ENCODE measurements at regions not wholly inside any gene's neighbourhood (a gene's known extent, or its start where the extent isn't known, plus 50 kb on each side); places are given as distances from the start of the nearest gene placed in this dataset.

GRCh38 chr14:81710232-81710845, 176.7 kb upstream of the SEL1L start:
- FAIRE-seq (peak; percentile 9), DNase-seq (ENCODE audit: insufficient read length) (no peak)
- TF ChIP-seq POLR2A (IDR thresholded peaks at IDR 0.05; ENCODE audit: low read depth, low read length) (no peak), TAF1 (IDR thresholded peaks at IDR 0.05; ENCODE audit: borderline replicate concordance, low read depth, low read length) (no peak), POLR2AphosphoS5 (IDR thresholded peaks at IDR 0.05; ENCODE audit: low read depth, low read length) (no peak)

GRCh38 chr14:81715731-81716130, 182.1 kb upstream of the SEL1L start:
- no peak for FAIRE-seq
- DNase-seq (ENCODE audit: insufficient read length) = no peak
- TF ChIP-seq TAF1 (IDR thresholded peaks at IDR 0.05; ENCODE audit: borderline replicate concordance, low read depth, low read length) (no peak), POLR2A (IDR thresholded peaks at IDR 0.05; ENCODE audit: low read depth, low read length) (no peak), POLR2AphosphoS5 (IDR thresholded peaks at IDR 0.05; ENCODE audit: low read depth, low read length) (no peak)

- no peak for FAIRE-seq
Measured at GRCh38 chr14:81716953-81717352, 183.3 kb upstream of the SEL1L start.

GRCh38 chr14:81723956-81724355, 190.3 kb upstream of the SEL1L start:
- DNase-seq (ENCODE audit: insufficient read length) (no peak), FAIRE-seq (no peak)
- TF ChIP-seq POLR2AphosphoS5 (IDR thresholded peaks at IDR 0.05; ENCODE audit: low read depth, low read length) = no peak
- no peak for TF ChIP-seq POLR2A (IDR thresholded peaks at IDR 0.05; ENCODE audit: low read depth, low read length)
- no peak for TF ChIP-seq TAF1 (IDR thresholded peaks at IDR 0.05; ENCODE audit: borderline replicate concordance, low read depth, low read length)

More at GRCh38 chr14:81716953-81717352, 183.3 kb upstream of the SEL1L start:
- TF ChIP-seq POLR2AphosphoS5 (IDR thresholded peaks at IDR 0.05; ENCODE audit: low read depth, low read length) (no peak), POLR2A (IDR thresholded peaks at IDR 0.05; ENCODE audit: low read depth, low read length) (no peak), TAF1 (IDR thresholded peaks at IDR 0.05; ENCODE audit: borderline replicate concordance, low read depth, low read length) (no peak)
- DNase-seq (ENCODE audit: insufficient read length) = no peak

- TF ChIP-seq POLR2AphosphoS5 (IDR thresholded peaks at IDR 0.05; ENCODE audit: low read depth, low read length) (no peak), POLR2A (IDR thresholded peaks at IDR 0.05; ENCODE audit: low read depth, low read length) (no peak), TAF1 (IDR thresholded peaks at IDR 0.05; ENCODE audit: borderline replicate concordance, low read depth, low read length) (no peak)
- no peak for FAIRE-seq
- DNase-seq (ENCODE audit: insufficient read length) = no peak
Measured at GRCh38 chr14:81727218-81727617, 193.6 kb upstream of the SEL1L start.

- DNase-seq (ENCODE audit: insufficient read length) (no peak), FAIRE-seq (no peak)
Measured at GRCh38 chr14:81728447-81728846, 194.8 kb upstream of the SEL1L start.

GRCh38 chr14:81729622-81730021, 196.0 kb upstream of the SEL1L start:
- DNase-seq (ENCODE audit: insufficient read length) = no peak
- TF ChIP-seq POLR2AphosphoS5 (IDR thresholded peaks at IDR 0.05; ENCODE audit: low read depth, low read length) = no peak
- no peak for TF ChIP-seq POLR2A (IDR thresholded peaks at IDR 0.05; ENCODE audit: low read depth, low read length)
- no peak for TF ChIP-seq TAF1 (IDR thresholded peaks at IDR 0.05; ENCODE audit: borderline replicate concordance, low read depth, low read length)
- no peak for FAIRE-seq

More at GRCh38 chr14:81728447-81728846, 194.8 kb upstream of the SEL1L start:
- TF ChIP-seq POLR2AphosphoS5 (IDR thresholded peaks at IDR 0.05; ENCODE audit: low read depth, low read length) (no peak), POLR2A (IDR thresholded peaks at IDR 0.05; ENCODE audit: low read depth, low read length) (no peak), TAF1 (IDR thresholded peaks at IDR 0.05; ENCODE audit: borderline replicate concordance, low read depth, low read length) (no peak)

- no peak for FAIRE-seq
- DNase-seq (ENCODE audit: insufficient read length) = no peak
- TF ChIP-seq POLR2A (IDR thresholded peaks at IDR 0.05; ENCODE audit: low read depth, low read length) (no peak), TAF1 (IDR thresholded peaks at IDR 0.05; ENCODE audit: borderline replicate concordance, low read depth, low read length) (no peak), POLR2AphosphoS5 (IDR thresholded peaks at IDR 0.05; ENCODE audit: low read depth, low read length) (no peak)
Measured at GRCh38 chr14:81737938-81738337, 204.3 kb upstream of the SEL1L start.

- DNase-seq (ENCODE audit: insufficient read length) = no peak
- TF ChIP-seq TAF1 (IDR thresholded peaks at IDR 0.05; ENCODE audit: borderline replicate concordance, low read depth, low read length) = no peak
- TF ChIP-seq POLR2AphosphoS5 (IDR thresholded peaks at IDR 0.05; ENCODE audit: low read depth, low read length) = no peak
- no peak for TF ChIP-seq POLR2A (IDR thresholded peaks at IDR 0.05; ENCODE audit: low read depth, low read length)
- no peak for FAIRE-seq
Measured at GRCh38 chr14:81738946-81739659, 205.4 kb upstream of the SEL1L start.

GRCh38 chr14:81743605-81744004, 210.0 kb upstream of the SEL1L start:
- FAIRE-seq = no peak
- TF ChIP-seq POLR2A (IDR thresholded peaks at IDR 0.05; ENCODE audit: low read depth, low read length) (no peak), POLR2AphosphoS5 (IDR thresholded peaks at IDR 0.05; ENCODE audit: low read depth, low read length) (no peak), TAF1 (IDR thresholded peaks at IDR 0.05; ENCODE audit: borderline replicate concordance, low read depth, low read length) (no peak)

GRCh38 chr14:81751198-81751597, 217.5 kb upstream of the SEL1L start:
- no peak for TF ChIP-seq TAF1 (IDR thresholded peaks at IDR 0.05; ENCODE audit: borderline replicate concordance, low read depth, low read length)
- TF ChIP-seq POLR2A (IDR thresholded peaks at IDR 0.05; ENCODE audit: low read depth, low read length) = no peak
- TF ChIP-seq POLR2AphosphoS5 (IDR thresholded peaks at IDR 0.05; ENCODE audit: low read depth, low read length) = no peak
- FAIRE-seq (no peak), DNase-seq (ENCODE audit: insufficient read length) (no peak)

More at GRCh38 chr14:81743605-81744004, 210.0 kb upstream of the SEL1L start:
- DNase-seq (ENCODE audit: insufficient read length) = no peak

GRCh38 chr14:81759541-81759940, 225.9 kb upstream of the SEL1L start:
- no peak for DNase-seq (ENCODE audit: insufficient read length)
- TF ChIP-seq TAF1 (IDR thresholded peaks at IDR 0.05; ENCODE audit: borderline replicate concordance, low read depth, low read length) = no peak
- no peak for TF ChIP-seq POLR2AphosphoS5 (IDR thresholded peaks at IDR 0.05; ENCODE audit: low read depth, low read length)
- TF ChIP-seq POLR2A (IDR thresholded peaks at IDR 0.05; ENCODE audit: low read depth, low read length) = no peak
- FAIRE-seq = no peak
